ENCODE measurements at regions not wholly inside any gene's neighbourhood (a gene's known extent, or its start where the extent isn't known, plus 50 kb on each side); places are given as distances from the start of the nearest gene placed in this dataset.

DNA sequence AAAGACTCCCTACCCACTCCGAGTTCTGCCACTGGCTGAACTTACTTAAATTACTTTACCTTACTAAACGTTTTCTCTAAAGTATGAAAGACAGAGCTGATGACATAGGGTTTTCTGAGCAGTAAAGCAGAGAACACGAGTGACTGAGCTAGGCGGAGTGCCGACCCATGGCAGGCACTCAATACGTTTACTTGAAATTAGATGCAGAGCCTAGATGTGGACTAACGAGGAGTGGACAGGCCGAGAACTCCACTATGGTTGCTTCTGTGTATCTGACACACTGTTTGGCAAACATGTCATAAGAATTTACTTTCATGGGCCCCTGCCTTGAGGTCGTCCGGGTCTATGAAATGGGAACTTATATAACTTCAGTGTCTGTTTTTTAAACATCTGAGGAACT, 471.0 kb downstream of the STK39 start:
- Histone ChIP-seq H3K27ac (ENCODE audit: low read depth, low read length) (no peak overlapping the region), H3K4me3 (ENCODE audit: low read depth, low read length) (no peak overlapping the region), H3K4me1 (ENCODE audit: control insufficient read depth, insufficient read depth, low read length) (no peaks in the 10 kb centered on the region; the same call in 1 of the 2 replicates), H3K9me3 (ENCODE audit: control insufficient read depth, insufficient read depth, low read depth, low read length) (no peaks in the 10 kb centered on the region), H3K27me3 (ENCODE audit: control insufficient read depth, insufficient read depth, low read length) (no peaks in the 10 kb centered on the region), H3K9ac (ENCODE audit: low read length) (no peak overlapping the region), H3K36me3 (ENCODE audit: control insufficient read depth, insufficient read depth, low read length) (no peaks in the 10 kb centered on the region)

DNA sequence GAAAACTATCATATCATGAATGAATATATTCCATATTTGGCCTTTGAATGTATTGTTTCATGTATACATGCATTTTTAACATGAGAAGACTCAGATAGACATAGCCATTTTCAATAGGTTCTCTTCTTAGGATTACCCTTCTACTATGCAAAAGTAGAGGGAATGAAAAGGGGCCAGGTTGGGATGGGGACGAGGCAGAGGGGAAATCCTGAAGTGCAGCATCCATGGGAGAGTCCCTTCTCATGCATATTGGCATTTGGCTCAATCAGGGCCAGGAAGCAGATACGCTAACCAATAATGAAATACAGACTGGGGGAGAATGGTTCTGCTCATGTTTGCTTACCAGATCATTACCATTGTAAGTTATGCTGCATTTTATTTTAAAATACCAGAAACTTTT, 475.8 kb downstream of the STK39 start:
- Histone ChIP-seq H3K27me3 (ENCODE audit: control insufficient read depth, insufficient read depth, low read length) (no peaks in the 10 kb centered on the region), H3K27ac (ENCODE audit: low read depth, low read length) (no peak overlapping the region), H3K9me3 (ENCODE audit: control insufficient read depth, insufficient read depth, low read depth, low read length) (no peaks in the 10 kb centered on the region), H3K4me1 (ENCODE audit: control insufficient read depth, insufficient read depth, low read length) (no peaks in the 10 kb centered on the region; the same call in 1 of the 2 replicates), H3K36me3 (ENCODE audit: control insufficient read depth, insufficient read depth, low read length) (no peaks in the 10 kb centered on the region), H3K4me3 (ENCODE audit: low read depth, low read length) (no peak overlapping the region), H3K9ac (ENCODE audit: low read length) (no peak overlapping the region)

DNA sequence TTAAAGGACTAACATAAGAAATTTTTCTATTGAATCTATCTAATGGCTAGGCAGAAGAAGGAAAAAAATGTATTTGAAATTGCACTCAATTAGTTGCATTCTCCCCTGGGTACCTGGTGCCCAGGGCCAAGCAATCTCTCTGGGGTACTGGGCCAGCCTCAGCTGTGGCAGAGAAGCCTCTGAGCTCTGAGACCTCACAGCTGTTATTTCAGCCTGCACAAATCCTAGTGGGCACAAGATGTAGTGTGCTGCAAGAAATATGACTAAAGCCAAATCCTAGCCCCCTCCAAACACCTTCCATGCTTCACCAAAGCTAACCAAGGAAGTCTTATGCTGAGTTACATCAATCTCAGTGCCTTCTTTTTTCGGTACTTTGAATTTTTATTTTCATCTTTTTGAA, 478.4 kb downstream of the STK39 start:
- Histone ChIP-seq H3K27ac (ENCODE audit: low read depth, low read length) (no peak overlapping the region), H3K36me3 (ENCODE audit: control insufficient read depth, insufficient read depth, low read length) (no peaks in the 10 kb centered on the region), H3K4me3 (ENCODE audit: low read depth, low read length) (no peak overlapping the region), H3K9me3 (ENCODE audit: control insufficient read depth, insufficient read depth, low read depth, low read length) (no peaks in the 10 kb centered on the region), H3K9ac (ENCODE audit: low read length) (no peak overlapping the region), H3K4me1 (ENCODE audit: control insufficient read depth, insufficient read depth, low read length) (no peaks in the 10 kb centered on the region; the same call in 1 of the 2 replicates), H3K27me3 (ENCODE audit: control insufficient read depth, insufficient read depth, low read length) (no peaks in the 10 kb centered on the region)

GRCh38 chr2:167767830-167768229, 479.6 kb downstream of the STK39 start:
- Histone ChIP-seq H3K9ac (ENCODE audit: low read length) (no peak overlapping the region), H3K4me1 (ENCODE audit: control insufficient read depth, insufficient read depth, low read length) (no peaks in the 10 kb centered on the region; the same call in 1 of the 2 replicates), H3K4me3 (ENCODE audit: low read depth, low read length) (no peak overlapping the region), H3K27me3 (ENCODE audit: control insufficient read depth, insufficient read depth, low read length) (no peaks in the 10 kb centered on the region), H3K27ac (ENCODE audit: low read depth, low read length) (no peak overlapping the region), H3K9me3 (ENCODE audit: control insufficient read depth, insufficient read depth, low read depth, low read length) (no peaks in the 10 kb centered on the region), H3K36me3 (ENCODE audit: control insufficient read depth, insufficient read depth, low read length) (no peaks in the 10 kb centered on the region)

DNA sequence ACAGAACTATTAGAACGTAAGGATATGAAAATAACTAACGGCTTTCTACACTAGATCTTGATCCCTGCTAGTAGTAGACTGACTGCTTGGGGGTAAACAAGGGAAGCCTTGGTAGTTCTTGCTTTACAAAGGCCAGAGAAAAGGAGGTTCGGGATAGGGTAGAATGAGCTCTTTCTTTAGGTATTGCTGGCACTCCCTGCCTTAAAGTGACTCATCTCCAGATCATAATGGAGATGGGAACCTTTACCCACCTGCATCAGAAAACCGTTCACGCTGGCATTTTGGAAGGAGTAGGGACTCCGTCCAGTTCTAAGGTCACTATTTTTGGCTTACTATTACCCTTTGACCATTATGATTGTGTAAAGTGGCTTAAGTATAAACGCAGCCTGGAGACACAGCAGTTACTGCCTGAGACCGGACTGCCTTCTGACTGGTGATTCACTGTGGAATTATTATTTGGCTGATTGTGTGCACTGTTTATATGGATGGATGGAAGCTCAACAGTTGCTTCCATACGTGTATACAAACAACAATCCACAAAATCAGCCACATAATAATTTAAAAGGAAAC, 482.5 kb downstream of the STK39 start:
- H3K9ac ChIP-seq (ENCODE audit: low read length), result no peak overlapping the region
- no peaks in the 10 kb centered on the region for H3K27me3 ChIP-seq (ENCODE audit: control insufficient read depth, insufficient read depth, low read length)

DNA sequence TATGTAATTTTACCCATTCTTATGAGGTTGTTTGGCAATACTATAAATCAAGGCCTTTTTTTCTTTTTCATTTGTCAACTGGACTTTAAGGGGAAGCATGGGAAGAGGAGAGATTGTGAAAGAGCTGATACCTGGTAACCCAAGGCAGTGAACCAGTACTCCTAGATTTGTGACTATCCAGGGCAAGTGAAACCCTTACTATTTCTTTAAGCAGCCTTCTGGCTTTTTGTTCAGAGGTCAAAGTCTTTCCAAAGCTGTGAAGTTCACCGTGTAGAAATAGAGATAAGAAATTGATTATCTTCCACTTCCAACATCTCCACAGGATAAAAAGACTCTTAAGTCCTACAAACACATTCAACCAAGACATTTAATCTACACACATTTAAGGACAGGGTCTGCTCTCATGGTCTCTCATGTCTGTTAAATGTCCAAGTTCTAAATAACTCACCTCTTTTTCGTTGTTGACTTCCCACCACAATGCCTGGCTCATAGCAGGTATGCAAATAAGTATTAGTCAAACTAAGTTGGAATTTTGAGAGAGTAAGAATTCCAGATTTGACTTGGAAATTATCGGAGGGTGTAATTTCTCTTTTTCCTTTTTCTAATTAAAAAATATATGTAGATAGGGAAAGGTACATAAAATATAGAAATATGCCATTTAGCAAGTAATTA, 485.8 kb downstream of the STK39 start:
- H3K36me3 ChIP-seq (ENCODE audit: control insufficient read depth, insufficient read depth, low read length), result no peaks in the 10 kb centered on the region
- H3K4me1 ChIP-seq (ENCODE audit: control insufficient read depth, insufficient read depth, low read length), result peaks cover 27% of the 10 kb centered on the region
- H3K4me3 ChIP-seq (ENCODE audit: low read depth, low read length), result no peak overlapping the region
- no peak overlapping the region for H3K27ac ChIP-seq (ENCODE audit: low read depth, low read length)
- no peaks in the 10 kb centered on the region for H3K9me3 ChIP-seq (ENCODE audit: control insufficient read depth, insufficient read depth, low read depth, low read length)
- H3K9ac ChIP-seq (ENCODE audit: low read length), result no peak overlapping the region
- no peaks in the 10 kb centered on the region for H3K27me3 ChIP-seq (ENCODE audit: control insufficient read depth, insufficient read depth, low read length)

More for the DNA sequence above, 482.5 kb downstream of the STK39 start:
- peaks cover 6% of the 10 kb centered on the region; the same call in 1 of the 2 replicates for H3K4me1 ChIP-seq (ENCODE audit: control insufficient read depth, insufficient read depth, low read length)
- H3K9me3 ChIP-seq (ENCODE audit: control insufficient read depth, insufficient read depth, low read depth, low read length), result no peaks in the 10 kb centered on the region
- H3K4me3 ChIP-seq (ENCODE audit: low read depth, low read length), result no peak overlapping the region
- no peak overlapping the region for H3K27ac ChIP-seq (ENCODE audit: low read depth, low read length)
- no peaks in the 10 kb centered on the region for H3K36me3 ChIP-seq (ENCODE audit: control insufficient read depth, insufficient read depth, low read length)

DNA sequence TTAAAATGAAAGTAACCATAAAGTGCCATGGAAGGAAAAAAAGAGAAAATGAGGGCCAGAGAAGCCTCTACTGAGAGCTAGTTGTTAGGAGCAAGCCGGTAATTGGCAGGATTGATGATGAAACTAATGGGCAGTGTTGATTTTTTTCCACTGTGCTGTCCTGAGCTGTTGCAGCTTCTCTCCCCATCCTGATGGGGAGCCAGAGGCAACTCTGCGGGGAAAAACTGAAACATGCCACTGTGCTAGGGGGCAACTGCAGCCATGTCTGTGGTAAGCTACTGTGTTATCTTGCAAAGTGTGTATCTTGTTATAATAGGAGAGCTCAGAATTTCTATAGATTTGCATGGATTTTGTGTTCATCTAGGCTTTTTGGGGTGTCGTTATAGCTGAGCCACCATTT, 487.9 kb downstream of the STK39 start:
- no peak overlapping the region for H3K27ac ChIP-seq (ENCODE audit: low read depth, low read length)
- no peak overlapping the region for H3K4me3 ChIP-seq (ENCODE audit: low read depth, low read length)
- H3K9me3 ChIP-seq (ENCODE audit: control insufficient read depth, insufficient read depth, low read depth, low read length), result no peaks in the 10 kb centered on the region
- peaks cover 35% of the 10 kb centered on the region for H3K4me1 ChIP-seq (ENCODE audit: control insufficient read depth, insufficient read depth, low read length)
- H3K36me3 ChIP-seq (ENCODE audit: control insufficient read depth, insufficient read depth, low read length), result no peaks in the 10 kb centered on the region
- no peaks in the 10 kb centered on the region for H3K27me3 ChIP-seq (ENCODE audit: control insufficient read depth, insufficient read depth, low read length)
- no peak overlapping the region for H3K9ac ChIP-seq (ENCODE audit: low read length)

DNA sequence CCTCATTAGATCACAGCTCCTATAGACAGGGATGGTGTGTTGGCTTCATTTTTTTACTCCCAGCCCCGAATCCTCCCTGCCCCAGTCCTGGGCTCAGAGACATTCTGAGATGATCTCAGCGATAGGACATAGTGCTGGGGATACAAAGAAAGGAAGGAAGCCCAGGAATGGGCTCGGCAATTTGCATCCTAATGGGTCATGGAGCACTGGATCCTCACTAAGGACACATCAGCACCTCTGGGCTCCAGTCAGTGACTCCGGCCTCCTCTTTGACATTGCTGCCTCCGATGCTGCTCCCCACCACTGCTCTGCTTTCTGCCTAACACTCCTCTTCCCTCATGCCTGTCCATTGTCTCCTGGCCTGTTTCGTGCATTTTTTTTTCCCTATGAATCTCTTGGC, 489.1 kb downstream of the STK39 start:
- Histone ChIP-seq H3K4me1 (ENCODE audit: control insufficient read depth, insufficient read depth, low read length) (peaks cover 35% of the 10 kb centered on the region), H3K4me3 (ENCODE audit: low read depth, low read length) (no peak overlapping the region), H3K27ac (ENCODE audit: low read depth, low read length) (no peak overlapping the region), H3K9ac (ENCODE audit: low read length) (no peak overlapping the region), H3K27me3 (ENCODE audit: control insufficient read depth, insufficient read depth, low read length) (no peaks in the 10 kb centered on the region), H3K36me3 (ENCODE audit: control insufficient read depth, insufficient read depth, low read length) (no peaks in the 10 kb centered on the region), H3K9me3 (ENCODE audit: control insufficient read depth, insufficient read depth, low read depth, low read length) (no peaks in the 10 kb centered on the region)

- Histone ChIP-seq H3K27ac (ENCODE audit: low read depth, low read length) (no peak overlapping the region), H3K4me1 (ENCODE audit: control insufficient read depth, insufficient read depth, low read length) (peaks cover 40% of the 10 kb centered on the region), H3K9me3 (ENCODE audit: control insufficient read depth, insufficient read depth, low read depth, low read length) (no peaks in the 10 kb centered on the region), H3K36me3 (ENCODE audit: control insufficient read depth, insufficient read depth, low read length) (no peaks in the 10 kb centered on the region), H3K9ac (ENCODE audit: low read length) (no peak overlapping the region), H3K27me3 (ENCODE audit: control insufficient read depth, insufficient read depth, low read length) (no peaks in the 10 kb centered on the region), H3K4me3 (ENCODE audit: low read depth, low read length) (no peak overlapping the region)
These were observed 490.9 kb downstream of the STK39 start for GRCh38 chr2:167756446-167756845.

GRCh38 chr2:167753142-167753541, 494.3 kb downstream of the STK39 start:
- Histone ChIP-seq H3K4me3 (ENCODE audit: low read depth, low read length) (no peak overlapping the region), H3K9me3 (ENCODE audit: control insufficient read depth, insufficient read depth, low read depth, low read length) (no peaks in the 10 kb centered on the region), H3K36me3 (ENCODE audit: control insufficient read depth, insufficient read depth, low read length) (no peaks in the 10 kb centered on the region), H3K27me3 (ENCODE audit: control insufficient read depth, insufficient read depth, low read length) (no peaks in the 10 kb centered on the region), H3K4me1 (ENCODE audit: control insufficient read depth, insufficient read depth, low read length) (peaks cover 34% of the 10 kb centered on the region), H3K27ac (ENCODE audit: low read depth, low read length) (no peak overlapping the region), H3K9ac (ENCODE audit: low read length) (no peak overlapping the region)

- Histone ChIP-seq H3K27ac (ENCODE audit: low read depth, low read length) (no peak overlapping the region), H3K9me3 (ENCODE audit: control insufficient read depth, insufficient read depth, low read depth, low read length) (no peaks in the 10 kb centered on the region), H3K4me1 (ENCODE audit: control insufficient read depth, insufficient read depth, low read length) (peaks cover 30% of the 10 kb centered on the region), H3K27me3 (ENCODE audit: control insufficient read depth, insufficient read depth, low read length) (no peaks in the 10 kb centered on the region), H3K36me3 (ENCODE audit: control insufficient read depth, insufficient read depth, low read length) (no peaks in the 10 kb centered on the region), H3K4me3 (ENCODE audit: low read depth, low read length) (no peak overlapping the region), H3K9ac (ENCODE audit: low read length) (no peak overlapping the region)
These were observed 494.7 kb downstream of the STK39 start for GRCh38 chr2:167752734-167753133.
